Left renal pelvis (tissue), 4 donors: ENCODE measurements at regions not wholly inside any gene's neighbourhood (a gene's known extent, or its start where the extent isn't known, plus 50 kb on each side); places are given as distances from the start of the nearest gene placed in this dataset.
"Not testable (repeated sequence)": the region's sequence is repeated elsewhere in the genome, so short reads cannot be mapped to it uniquely, and the experiment has no call there.

ENCODE experiments used
- DNase-seq, 4 donors: peaks; one replicate each; pipeline ENCODE4 v3.0.0-alpha.2; 2013; ENCODE audit warnings: low read depth in 4 of 4, low spot score in 3 of 4

DNA sequence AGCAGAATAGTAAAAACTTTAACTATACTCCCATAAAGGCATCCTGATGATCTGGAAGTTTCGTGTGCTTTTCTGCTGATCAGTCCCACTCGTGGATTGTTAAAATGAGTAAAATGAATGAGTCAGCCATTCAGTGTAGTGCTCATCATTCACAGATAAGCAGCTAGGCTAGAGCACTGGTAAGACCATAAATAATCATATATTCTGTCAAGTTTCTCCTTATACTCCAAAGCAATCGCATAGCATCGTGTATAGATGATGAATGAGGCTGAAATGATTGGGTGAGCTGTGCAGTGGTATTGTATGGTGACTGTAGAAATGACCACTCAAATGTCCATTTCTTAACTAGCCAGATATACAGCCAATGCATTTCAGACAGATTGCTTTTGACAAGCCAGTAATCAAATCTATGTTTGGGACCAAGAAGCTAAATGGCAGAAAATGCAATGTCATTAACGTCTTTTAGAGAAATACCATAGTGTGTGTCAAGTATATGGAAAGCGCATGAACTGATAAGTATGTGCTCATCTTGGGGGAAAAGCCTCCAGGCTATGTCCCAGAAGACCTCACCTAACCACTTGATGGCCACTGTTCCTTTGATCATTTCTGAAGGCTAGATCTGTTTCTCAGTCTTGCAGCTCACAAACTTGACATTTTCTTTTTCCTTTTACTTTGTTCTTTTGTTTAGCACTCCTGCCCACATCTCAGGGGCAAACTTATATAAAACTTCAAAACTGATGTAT is 227.2 kb upstream of the FAM3C start:
- DNase-seq = no peak

DNA sequence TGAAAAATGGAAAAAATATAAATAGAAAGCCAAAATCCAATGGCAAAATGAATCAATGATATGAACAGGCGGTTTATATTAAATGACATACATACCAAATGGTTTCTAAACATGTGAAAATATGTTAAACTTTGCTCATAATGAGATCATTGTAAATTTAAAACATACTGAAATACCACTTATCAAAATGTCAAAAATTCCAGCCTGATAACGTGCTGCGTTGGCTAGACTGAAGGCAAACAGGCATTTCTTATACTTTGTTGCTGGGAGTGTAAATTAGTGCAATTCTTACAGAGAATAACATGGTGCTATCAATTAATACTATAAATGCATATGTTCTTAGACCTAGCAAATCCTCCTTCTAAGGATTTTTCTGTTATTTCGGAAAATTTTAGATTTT is 225.8 kb upstream of the FAM3C start:
- DNase-seq = no peak

DNA sequence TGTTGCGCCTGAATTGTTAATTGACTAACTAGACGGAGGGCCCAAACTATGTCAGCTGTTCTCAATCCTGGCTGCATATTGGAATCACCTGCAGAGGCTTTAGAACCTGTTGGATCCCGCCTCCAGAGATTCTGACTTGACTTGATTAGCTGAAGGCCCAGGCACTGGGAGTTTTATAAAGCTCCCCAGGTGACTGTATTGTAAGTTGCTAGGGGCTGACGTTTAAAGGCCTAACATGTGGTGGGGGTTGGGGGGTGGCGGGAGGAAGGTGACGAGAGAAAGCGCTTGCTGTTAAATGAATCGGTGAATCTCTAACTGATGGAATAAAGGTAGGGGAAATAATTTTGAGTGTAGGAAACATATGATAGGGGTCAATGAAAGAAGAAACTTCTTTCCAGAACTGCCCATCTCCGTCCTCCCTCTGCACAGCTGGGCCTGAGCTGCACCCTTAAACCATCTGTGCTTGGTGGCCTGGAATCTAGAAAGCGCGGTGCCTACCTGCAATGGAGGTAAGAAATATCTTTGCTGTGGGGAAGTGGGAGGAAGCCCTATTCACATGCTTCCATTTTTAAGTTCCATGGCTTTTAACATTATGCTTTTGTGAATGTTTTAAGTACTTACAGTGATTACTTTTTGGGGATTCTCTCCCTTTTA is 225.0 kb upstream of the FAM3C start:
- DNase-seq = no peak

DNA sequence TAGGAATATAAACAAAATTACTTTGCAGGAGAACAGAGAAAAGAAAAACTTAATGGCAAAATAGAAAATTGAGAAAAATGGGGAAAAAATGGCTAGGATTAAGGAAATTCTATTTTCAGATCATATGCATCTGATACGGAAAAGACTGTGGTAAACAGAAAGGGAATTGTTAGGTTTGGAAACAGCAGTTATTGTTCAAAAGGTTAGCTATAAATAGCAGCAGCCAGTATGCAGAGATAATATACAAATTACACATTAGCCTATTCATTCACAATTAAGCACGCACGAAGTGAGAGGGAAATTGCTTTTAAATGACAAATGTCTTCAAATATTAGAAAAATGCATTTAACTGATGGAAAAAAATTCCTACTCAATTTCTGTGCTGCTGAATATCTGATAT is 224.1 kb upstream of the FAM3C start:
- DNase-seq = no peak

DNA sequence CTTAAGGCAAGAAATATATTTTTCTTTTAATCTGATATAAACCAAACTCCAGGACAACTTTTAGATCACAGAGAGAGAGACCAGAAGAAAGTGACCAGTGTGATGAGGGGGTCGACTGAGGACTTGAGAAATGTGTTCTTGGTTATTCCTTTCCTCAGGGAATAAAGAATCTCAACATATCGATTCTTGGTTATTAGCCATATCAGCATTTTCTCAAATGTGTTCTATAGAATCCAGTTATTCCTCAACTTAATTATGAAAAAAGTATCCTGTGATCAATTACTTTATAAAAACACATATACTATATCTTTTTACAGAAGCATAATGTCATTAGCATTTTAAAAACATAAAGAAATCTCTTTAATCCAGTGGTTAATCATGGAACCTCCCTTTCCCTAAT is 222.1 kb upstream of the FAM3C start:
- DNase-seq = no peak

DNA sequence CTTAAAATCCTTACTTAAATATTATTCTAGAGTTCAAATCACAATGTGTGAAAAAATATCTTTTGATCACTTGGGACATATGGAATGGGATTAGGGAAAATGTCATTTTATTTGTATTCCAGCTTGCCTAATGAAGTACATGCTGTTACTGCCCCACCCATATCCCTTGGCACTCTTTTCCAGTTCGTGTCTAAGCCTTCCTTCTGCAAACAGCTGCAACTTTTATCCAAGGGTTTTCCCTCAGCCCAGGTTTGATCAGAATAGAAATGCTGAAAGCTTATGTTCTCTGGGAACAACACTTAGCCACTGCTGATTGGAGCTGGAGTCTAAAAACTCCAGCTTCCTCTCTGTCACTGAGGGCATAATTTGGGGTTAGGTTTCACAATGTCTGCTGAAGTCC is 214.1 kb upstream of the FAM3C start:
- no peak for DNase-seq

DNA sequence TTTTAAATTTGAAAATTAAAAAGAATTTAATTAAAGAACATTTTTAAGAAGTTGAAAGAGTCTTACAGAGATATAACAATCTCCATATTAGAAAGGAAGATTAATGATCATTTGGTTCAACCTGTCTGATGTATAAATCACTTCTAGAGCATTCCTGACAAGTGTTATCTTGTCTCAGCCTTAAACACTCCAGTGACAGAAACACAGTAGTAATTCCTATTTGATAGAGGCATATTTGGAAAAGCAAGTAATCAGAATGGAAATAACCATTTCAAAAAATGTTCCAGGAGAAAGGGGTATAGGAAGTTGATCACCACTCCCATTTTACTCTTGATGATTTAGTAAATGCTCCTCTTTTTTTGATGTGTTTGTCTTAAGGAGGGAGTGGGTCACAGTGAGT is 213.1 kb upstream of the FAM3C start:
- no peak for DNase-seq

DNA sequence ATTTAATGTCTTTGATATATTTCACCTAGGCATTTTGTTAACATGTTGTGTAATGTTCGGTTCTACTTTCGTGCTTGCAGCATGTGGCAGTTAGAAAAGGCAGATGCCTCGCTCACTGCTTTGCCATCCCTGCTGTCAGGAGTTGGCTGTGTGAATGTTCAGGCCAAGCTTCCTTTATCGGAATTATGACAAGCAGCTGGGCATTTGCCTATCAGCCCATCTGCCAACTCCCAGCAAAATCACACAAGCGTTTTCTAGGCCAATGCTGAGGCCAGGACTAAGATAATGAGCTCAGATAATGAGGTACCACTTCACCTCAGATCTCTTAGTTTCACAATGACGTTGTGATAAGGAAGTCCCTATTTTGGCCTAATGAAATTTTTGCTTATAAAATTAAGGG is 212.7 kb upstream of the FAM3C start:
- DNase-seq = no peak

DNA sequence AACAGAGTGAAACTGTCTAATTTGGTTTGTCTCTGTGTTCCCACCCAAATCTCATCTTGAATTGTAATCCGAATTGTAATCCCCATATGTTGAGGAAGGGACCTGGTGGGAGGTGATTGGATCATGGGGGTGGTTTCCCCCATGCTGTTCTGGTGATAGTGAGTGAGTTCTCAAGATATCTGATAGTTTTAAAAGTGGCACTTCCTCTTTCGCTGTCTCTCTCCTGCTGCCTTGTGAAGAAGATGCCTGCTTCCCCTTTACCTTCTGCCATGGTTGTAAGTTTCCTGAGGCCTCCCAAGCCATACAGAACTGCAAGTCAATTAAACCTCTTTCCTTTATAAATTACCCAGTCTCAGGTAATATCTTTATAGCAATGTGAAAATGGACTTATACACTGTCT is 212.1 kb upstream of the FAM3C start:
- not testable (repeated sequence) for DNase-seq

DNA sequence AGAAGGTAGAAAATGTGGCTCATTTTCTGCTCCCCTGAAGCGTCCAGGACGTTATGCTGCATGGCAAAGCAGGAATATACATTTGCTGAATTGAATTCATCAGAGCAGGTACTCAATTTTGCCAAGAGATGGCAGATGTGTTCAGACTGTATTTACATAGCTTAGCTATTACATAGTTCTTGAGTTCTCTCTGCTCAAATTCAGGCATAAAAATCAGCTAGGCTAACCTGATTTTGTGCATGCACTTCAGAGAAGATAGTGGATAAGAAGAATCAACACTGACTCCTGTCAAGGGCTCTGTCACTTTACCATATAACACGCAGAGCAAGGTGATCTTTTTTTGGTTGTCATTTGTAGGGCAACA is 209.2 kb upstream of the FAM3C start:
- DNase-seq = no peak

DNA sequence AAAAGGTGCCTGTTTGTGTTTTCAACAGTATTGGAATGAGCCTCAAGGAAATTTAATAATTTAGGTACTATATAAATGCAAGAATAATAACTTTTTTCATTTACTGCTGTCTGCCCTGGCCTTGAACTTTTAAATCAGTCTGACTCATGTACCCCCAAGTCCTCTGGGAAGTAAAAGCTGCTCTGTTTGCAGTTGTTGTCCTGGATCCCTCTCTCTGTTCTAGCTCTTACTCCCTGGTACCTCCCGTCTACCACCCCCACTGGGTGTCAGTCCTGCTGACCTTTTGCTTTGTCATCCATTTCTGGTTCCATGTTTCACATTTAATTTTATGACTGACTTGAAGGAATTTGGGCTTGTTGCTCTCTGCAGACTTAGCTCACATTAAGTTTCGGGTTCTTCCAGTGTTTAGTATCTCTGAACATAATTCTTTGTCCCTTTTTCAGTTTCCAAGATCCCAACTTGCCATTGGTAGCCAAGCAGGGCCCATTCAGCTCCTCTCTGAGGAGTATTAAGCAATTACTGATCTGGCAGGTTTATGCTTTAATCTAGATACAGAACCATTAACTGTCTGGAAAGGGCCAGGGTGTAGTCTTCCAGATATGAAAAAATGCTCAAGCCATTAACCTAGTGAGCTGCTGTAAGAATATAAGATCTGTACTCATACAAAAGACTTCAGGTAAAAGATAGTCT is 208.7 kb upstream of the FAM3C start:
- DNase-seq = no peak

DNA sequence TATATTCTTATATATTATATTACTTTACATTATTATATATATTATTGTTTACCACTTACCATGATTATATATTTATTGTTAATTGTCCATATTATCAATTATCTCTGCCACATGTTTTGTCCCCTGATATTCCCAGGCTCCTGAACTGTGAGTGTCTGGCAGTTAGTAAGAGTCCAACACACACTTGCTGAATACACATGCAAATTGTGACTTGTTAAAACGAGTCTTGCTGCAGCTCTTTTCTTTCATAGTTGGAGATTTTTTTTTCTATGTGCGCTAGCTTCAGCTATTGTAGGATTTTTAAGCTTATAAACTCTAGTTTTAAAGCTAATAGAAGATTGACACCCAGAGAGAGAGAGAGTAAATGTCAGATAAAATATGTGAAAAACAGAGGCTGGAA is 207.8 kb upstream of the FAM3C start:
- DNase-seq = no peak

DNA sequence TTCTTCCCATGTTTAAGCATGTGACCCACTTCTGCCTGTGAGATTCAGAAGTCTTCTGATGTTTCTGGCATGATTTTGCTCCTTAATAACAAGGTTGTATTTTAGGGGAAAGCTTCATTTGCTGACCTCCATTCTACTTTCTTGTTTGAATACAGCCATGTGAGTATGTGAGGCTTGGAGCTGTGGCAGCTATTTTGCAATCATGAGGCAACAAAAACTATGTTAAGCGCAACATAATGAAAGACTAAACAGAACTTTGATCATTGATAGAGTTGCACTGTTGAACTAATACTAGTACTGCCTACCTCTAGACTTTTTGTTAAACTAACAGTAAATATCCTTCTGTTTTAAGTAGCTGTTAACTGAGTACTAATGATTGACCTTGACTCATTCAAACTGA is 203.8 kb upstream of the FAM3C start:
- DNase-seq = no peak

DNA sequence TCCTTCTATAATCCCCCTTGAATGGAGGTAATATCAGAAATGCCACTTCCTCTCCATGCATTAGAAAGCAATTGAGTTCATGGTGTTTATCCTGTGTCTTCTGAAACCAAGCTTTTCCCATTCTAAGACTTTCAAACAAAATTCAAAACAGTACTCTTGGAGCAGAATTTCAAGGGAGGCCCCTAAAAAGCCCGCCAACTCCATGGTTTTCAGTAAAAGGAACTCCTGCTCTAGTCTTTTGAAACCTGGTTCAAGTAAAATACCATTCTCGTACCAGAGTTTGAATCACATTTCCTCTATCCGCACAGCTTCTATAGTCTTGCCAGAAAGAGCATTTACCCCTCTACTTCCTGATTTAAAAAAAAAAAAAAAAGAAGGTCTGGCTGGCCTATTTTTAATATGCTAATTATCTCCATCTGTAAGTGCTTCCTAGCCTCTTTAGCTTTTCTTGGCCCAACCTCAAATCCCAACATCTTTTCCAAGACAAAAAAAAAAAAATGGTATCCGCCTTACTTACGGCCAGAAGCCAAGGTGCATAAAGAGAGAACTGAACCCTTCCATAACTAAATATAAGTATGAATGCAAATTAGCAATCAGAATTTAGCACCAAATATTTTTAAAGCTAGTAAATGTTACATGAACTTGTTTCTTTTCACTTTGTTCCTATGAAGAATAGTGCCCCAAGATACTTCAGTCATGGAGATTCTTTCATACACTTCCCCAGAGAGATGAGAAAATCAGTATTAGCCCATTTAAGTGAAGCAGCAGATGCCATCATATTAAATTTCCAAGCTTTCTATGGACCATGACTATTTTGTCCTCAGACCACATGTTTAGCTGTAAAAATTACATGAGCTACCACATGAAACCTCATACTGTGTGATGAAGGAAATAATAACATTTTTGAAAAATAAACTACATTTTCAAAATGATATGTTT is 199.9 kb upstream of the FAM3C start:
- DNase-seq = no peak

DNA sequence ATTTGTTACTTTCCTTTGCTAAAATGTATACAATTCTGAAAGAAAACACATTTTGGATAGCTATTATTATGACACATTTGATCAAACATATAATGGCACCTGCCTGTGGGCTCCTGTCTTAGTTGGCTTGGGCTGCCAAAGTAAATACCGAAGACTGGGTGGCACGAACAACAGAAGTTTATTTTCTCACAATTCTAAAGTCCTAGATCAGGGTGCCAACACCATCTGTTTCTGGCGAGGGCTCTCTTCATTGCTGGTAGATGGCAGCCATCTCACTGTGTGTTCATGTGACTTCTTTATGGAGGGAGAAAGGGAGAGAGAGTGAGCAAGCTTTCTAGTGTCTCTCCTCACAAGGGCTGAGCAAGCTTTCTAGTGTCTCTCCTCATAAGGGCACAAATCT is 195.8 kb upstream of the FAM3C start:
- DNase-seq = no peak

DNA sequence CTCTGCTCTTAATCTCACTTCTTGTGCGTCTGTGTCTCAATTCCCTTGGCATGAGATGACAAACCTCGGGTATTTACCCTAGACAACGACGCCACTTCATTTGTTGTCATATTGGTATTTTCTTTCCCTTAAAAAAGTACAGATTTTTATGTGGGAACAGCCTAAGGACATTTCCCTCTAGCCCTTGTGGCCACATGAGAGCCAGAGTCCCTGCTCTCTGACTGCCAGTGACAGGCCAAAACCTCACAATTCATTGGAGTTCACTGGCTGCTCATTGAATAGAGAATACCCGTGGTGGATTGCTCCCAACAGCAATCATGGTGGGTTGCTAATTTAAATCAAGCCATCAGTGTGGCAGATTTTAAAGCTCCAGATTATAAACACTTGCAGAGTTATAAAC is 191.3 kb upstream of the FAM3C start:
- DNase-seq = no peak

DNA sequence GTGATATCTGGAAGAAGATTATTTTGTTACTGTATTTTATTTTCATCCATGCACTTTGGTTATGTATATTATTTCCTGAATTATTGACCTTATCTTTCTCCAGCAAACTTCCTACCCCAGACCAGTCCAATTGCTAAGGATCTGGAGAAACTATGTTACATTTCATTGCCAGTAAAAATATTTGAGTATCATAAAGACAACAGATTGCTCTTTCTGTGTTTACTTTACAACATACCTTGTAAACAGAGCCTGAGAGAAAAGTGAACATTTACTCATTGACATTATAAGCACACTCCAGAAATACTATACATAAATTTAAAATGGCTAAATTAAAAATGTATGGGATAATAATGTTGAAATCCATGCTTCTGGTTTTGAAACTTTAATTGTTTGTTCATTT is 186.2 kb upstream of the FAM3C start:
- DNase-seq = no peak

DNA sequence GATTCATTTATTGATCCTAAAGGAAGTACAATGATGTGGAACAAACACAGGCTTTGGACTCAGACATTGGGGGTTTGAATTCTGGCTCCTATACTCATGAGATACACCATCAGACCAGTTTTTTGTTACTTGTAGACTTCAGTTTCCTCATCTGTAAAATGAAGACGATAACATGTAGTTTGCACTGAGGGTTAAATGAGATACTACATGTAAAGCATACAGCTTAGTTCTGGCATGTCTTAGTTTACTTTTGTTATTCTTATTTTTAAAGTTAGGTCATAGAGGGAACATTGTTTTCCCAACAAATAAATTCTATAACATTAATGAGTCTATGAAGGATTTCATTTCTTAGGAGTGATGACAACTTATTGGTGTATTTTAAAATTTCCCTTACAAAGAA is 183.5 kb upstream of the FAM3C start:
- DNase-seq = no peak

DNA sequence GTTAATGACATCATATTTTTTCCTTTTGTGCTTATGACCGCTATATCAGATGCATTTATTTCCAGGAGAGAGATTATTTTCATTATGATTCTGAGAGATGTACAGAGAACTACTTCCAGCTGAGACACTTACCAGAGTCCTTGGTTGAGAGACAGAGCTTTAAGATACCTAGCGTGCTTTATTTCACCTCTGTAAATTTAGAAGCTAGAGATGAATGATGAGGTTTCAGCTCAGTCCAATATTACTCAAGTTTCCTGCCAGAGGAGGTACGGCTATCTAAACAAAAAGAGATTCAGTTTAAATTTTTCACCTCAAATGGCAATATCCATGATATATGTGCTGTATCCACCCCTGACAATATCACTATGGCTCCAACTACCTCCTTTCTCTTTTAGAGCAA is 182.6 kb upstream of the FAM3C start:
- DNase-seq = no peak

DNA sequence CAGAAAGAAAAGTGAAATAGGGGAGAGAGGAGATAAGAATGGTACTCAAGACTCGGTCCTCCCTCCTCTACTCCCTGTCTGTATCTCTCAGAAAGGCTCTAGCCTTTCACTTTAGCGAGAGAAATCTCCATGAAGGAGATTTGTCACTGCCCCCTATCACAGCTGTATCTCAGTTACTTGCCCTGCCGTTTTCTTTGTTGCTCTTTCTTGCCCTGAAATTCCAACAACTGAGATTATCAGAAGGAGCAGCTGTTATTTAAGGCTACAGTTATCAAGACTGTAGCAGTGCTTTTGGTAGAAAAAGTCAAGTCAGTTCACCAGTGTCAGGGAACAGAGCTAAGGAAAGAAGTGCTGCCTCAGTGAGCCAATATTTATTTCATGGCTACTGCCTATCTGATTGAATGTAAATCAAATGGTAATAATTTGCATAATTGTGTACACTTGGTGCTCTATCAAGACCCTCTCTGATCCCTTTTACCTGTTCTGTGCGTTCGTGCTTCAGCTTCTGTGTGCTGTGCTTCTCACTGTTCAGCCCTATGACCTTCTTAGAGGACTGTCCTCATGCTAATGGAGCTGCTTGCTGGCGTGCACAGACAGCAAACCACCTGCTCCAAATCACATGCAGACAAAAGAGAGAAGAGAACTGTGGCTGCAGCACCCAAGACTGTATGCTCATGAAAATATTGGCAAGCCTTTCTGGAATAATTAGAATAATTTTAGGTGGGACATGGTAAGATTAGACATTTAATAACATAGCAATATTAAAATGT is 180.2 kb upstream of the FAM3C start:
- no peak for DNase-seq
